Colonic mucosa (tissue), 4 donors: ENCODE measurements at regions not wholly inside any gene's neighbourhood (a gene's known extent, or its start where the extent isn't known, plus 50 kb on each side); places are given as distances from the start of the nearest gene placed in this dataset.

Experiments
- DNase-seq: peaks from one replicate; pipeline ENCODE4 v3.0.0-alpha.2; 2020
- H3K27ac ChIP-seq: fragments of 200-600 bp; one replicate; pipeline ENCODE4 v1.8.0; 2021
- H3K27me3 ChIP-seq: fragments of 200-600 bp; one replicate; pipeline ENCODE4 v1.8.0; 2021
- H3K36me3 ChIP-seq: fragments of 200-600 bp; one replicate; pipeline ENCODE4 v1.8.0; 2021
- H3K4me1 ChIP-seq: fragments of 200-600 bp; one replicate; pipeline ENCODE4 v1.8.0; 2021; ENCODE audit warnings: mild to moderate bottlenecking
- H3K4me3 ChIP-seq: fragments of 200-600 bp; one replicate; pipeline ENCODE4 v1.8.0; 2021
- H3K9ac ChIP-seq, 2 donors: one replicate each; pipeline ENCODE4 v1.7.0; 2013; ENCODE audit warnings: control low read depth in 2 of 2, low read depth in 2 of 2, low read length in 2 of 2
- H3K9me3 ChIP-seq: fragments of 200-600 bp; one replicate; pipeline ENCODE4 v1.8.0; 2021
- intact Hi-C: fragments of 100-400 bp; cut with DNase I; formaldehyde crosslinking; loops from one replicate; pipeline ENCODE4 v1.14.1; 2022
- TF ChIP-seq, protein P1 (sequence below): fragments of 200-600 bp; IDR thresholded peaks from one replicate; pipeline ENCODE4 v1.8.0; 2022; ENCODE audit warnings: antibody characterized with exemption, mild to moderate bottlenecking
- donor health status: healthy.
- donor health status: DM: no; HTN: no; CAD: no.
- donor health status: DM: no; HTN: no; CAD: no.

DNA sequence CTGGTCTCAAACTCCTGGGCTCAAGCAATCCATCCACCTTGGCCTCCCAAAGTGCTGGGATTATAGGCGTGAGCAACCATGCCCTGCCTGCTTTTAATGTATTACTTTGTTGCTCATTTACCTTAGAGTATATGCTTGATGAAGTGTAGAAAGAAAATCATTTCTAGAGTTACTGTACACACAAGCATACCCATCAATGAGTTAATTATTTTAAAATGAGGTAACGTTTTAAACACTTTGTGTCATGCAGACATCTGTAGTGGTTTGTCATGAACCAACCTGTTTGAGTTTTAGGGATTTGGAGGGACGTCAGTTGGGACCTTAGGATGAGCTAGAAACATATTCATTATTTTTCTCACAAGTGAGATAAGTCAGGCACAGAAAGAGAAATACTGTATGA is 332.4 kb upstream of the IGF1R start:
- TF ChIP-seq, protein P1, sequence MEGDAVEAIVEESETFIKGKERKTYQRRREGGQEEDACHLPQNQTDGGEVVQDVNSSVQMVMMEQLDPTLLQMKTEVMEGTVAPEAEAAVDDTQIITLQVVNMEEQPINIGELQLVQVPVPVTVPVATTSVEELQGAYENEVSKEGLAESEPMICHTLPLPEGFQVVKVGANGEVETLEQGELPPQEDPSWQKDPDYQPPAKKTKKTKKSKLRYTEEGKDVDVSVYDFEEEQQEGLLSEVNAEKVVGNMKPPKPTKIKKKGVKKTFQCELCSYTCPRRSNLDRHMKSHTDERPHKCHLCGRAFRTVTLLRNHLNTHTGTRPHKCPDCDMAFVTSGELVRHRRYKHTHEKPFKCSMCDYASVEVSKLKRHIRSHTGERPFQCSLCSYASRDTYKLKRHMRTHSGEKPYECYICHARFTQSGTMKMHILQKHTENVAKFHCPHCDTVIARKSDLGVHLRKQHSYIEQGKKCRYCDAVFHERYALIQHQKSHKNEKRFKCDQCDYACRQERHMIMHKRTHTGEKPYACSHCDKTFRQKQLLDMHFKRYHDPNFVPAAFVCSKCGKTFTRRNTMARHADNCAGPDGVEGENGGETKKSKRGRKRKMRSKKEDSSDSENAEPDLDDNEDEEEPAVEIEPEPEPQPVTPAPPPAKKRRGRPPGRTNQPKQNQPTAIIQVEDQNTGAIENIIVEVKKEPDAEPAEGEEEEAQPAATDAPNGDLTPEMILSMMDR: no peak
- H3K36me3 ChIP-seq: no peaks in the 10 kb centered on the region
- DNase-seq: no peak
- no peak overlapping the region for H3K9ac ChIP-seq
- no peak overlapping the region for H3K27ac ChIP-seq
- H3K27me3 ChIP-seq: no peaks in the 10 kb centered on the region
- H3K4me3 ChIP-seq: no peak overlapping the region
- no peaks in the 10 kb centered on the region for H3K9me3 ChIP-seq
- H3K4me1 ChIP-seq: no peaks in the 10 kb centered on the region
- intact Hi-C loops: no loop called here

DNA sequence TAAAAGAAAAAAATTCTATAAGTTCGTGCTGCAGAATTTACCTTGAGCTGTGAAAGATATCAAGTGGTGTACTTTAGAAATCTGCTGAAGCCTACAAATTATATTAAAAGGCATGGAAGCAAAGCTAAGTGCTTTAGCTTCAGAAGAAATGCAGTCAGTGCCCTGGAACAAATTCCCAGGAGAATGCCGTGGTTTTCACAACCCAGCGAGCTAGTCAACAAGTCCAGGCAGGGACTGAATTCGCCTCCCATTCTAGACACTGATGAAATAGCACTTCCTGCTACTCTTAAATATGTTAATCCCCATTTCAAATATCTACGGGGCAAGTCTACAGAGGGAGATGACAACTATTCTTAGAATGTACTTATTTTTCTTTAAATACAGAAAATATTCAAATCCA is 326.4 kb upstream of the IGF1R start:
- no peak overlapping the region for H3K4me3 ChIP-seq
- no peak for DNase-seq
- H3K27ac ChIP-seq: no peak overlapping the region
- intact Hi-C loops: no loop called here
- no peak overlapping the region for H3K9ac ChIP-seq
- H3K36me3 ChIP-seq: no peaks in the 10 kb centered on the region
- no peaks in the 10 kb centered on the region for H3K9me3 ChIP-seq
- TF ChIP-seq, protein P1: no peak
- H3K27me3 ChIP-seq: no peaks in the 10 kb centered on the region
- H3K4me1 ChIP-seq: no peaks in the 10 kb centered on the region

DNA sequence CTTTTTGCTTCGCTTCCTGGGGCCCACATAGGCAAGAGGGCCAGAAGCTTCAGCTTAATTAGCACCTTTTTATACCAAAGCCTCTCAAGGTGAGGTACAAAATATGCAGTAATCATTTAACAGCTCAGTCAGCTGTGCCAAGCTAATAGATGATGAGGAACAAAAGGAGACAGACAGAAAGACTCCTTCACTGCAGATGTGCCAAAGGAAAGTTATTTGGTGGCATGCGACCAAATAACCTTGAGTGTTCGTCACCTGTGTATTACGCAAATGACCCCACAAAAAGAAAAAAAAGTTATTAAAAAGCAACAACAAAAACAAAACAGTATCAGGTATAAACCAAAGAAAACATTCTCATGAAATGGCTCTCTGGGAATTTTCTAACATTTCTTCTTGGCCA is 325.8 kb upstream of the IGF1R start:
- no peaks in the 10 kb centered on the region for H3K4me1 ChIP-seq
- intact Hi-C loops: no loop called here

DNA sequence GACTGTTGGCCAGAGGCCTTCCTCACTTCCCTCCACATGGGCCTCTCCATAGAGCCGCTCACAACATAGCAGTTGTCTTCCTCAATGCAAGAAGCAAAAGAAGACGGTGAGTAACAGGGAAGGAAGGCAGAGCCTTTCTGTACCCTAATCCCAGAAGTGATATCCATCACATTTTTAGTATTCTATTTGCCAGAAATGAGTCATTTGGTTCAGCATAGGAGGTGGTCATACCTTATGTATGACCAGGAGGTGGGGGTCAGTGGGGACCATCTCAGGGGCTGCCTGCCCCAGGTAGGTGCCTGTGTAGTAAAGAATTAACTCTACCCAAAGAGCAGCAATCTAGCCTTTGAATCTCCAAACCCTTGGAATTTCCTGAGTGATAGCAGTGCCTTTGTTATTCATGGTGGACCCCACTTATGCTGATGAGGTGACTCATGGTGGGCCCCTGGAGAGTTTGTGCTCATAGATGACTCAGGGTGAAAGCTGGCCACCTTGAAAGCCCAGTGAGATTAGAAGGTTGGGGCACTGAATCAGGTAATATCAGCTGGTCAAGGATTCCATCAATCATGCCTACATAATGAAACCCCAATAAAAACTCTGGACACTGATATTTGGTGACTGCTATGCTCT is 323.9 kb upstream of the IGF1R start:
- Histone ChIP-seq H3K27ac (no peak overlapping the region), H3K27me3 (no peaks in the 10 kb centered on the region), H3K4me1 (no peaks in the 10 kb centered on the region), H3K36me3 (no peaks in the 10 kb centered on the region), H3K9ac (no peak overlapping the region), H3K9me3 (no peaks in the 10 kb centered on the region), H3K4me3 (no peak overlapping the region)
- TF ChIP-seq, protein P1: no peak
- DNase-seq: no peak
- intact Hi-C loops: no loop called here

More for the DNA sequence above, 325.8 kb upstream of the IGF1R start:
- Histone ChIP-seq H3K4me3 (no peak overlapping the region), H3K27me3 (no peaks in the 10 kb centered on the region), H3K36me3 (no peaks in the 10 kb centered on the region), H3K27ac (no peak overlapping the region), H3K9ac (no peak overlapping the region), H3K9me3 (no peaks in the 10 kb centered on the region)
- DNase-seq: no peak
- TF ChIP-seq, protein P1: no peak

DNA sequence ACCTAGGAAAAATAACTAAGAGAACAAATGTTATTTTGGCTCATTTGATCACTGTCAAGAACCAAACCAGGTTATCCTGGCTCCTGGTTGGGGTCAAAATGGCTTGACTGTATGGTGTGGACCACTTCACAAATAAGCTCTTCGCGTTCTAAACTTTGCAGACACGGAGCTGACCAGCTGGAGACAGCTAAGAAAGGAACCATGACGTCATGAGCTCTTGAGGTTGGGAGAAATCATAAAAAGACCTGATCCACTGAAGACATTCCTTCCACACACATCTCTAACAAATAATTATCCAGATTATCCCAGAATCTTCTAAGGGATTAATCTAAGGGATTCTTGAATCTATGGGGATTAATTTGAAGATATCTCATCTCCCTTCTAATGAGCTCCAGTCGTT is 321.5 kb upstream of the IGF1R start:
- no peak for DNase-seq
- no peaks in the 10 kb centered on the region for H3K36me3 ChIP-seq
- no peaks in the 10 kb centered on the region for H3K4me1 ChIP-seq
- H3K27me3 ChIP-seq: no peaks in the 10 kb centered on the region
- no peaks in the 10 kb centered on the region for H3K9me3 ChIP-seq
- intact Hi-C loops: no loop called here
- H3K27ac ChIP-seq: no peak overlapping the region
- no peak overlapping the region for H3K9ac ChIP-seq
- no peak overlapping the region for H3K4me3 ChIP-seq
- TF ChIP-seq, protein P1: no peak
